ENCODE measurements at regions not wholly inside any gene's neighbourhood (a gene's known extent, or its start where the extent isn't known, plus 50 kb on each side); places are given as distances from the start of the nearest gene placed in this dataset.

- Mint-ChIP-seq H3K4me1 (no peaks in the 10 kb centered on the region), H3K4me3 (no peak overlapping the region), H3K9me3 (peaks cover 8 to 16% (median 11%) of the 10 kb centered on the region in 3 donors), H3K36me3 (no peaks in the 10 kb centered on the region), H3K27ac (no peak overlapping the region), H3K27me3 (no peaks in the 10 kb centered on the region)
Measured at GRCh38 chr1:69328186-69328585, 239.5 kb upstream of the LRRC7 start.

GRCh38 chr1:69363236-69363635 is 204.5 kb upstream of the LRRC7 start:
- Mint-ChIP-seq H3K27me3 (no peaks in the 10 kb centered on the region), H3K27ac (no peak overlapping the region), H3K4me3 (no peak overlapping the region), H3K36me3 (no peaks in the 10 kb centered on the region), H3K4me1 (no peaks in the 10 kb centered on the region), H3K9me3 (peaks cover 0 to 4% (median 0%) of the 10 kb centered on the region in 3 donors)

DNA sequence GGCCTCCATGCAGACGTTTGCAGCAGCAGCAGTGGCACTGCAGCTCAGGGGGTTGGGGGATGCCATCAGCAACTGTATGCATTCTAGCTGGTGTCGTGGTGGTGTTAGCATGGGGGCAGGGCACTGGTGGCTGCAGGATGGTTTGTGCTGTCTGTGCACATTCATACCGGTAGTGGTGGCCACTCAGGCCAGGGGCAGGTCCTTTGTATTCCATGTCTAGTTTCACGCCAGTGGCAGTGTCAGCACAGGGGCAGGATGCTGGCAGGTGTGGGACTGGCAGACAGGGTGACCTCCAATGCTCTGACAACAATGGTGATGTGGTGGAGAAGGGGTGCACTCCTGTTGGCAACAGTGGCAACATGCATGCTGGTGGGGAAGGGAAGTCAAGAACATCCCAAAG is 194.2 kb upstream of the LRRC7 start:
- H3K27me3 Mint-ChIP-seq = no peaks in the 10 kb centered on the region
- H3K27ac Mint-ChIP-seq = no peak overlapping the region
- H3K36me3 Mint-ChIP-seq = no peaks in the 10 kb centered on the region
- peaks cover 0 to 7% (median 3%) of the 10 kb centered on the region in 3 donors for H3K9me3 Mint-ChIP-seq
- peaks cover 0 to 2% (median 0%) of the 10 kb centered on the region in 3 donors for H3K4me1 Mint-ChIP-seq
- no peak overlapping the region for H3K4me3 Mint-ChIP-seq

DNA sequence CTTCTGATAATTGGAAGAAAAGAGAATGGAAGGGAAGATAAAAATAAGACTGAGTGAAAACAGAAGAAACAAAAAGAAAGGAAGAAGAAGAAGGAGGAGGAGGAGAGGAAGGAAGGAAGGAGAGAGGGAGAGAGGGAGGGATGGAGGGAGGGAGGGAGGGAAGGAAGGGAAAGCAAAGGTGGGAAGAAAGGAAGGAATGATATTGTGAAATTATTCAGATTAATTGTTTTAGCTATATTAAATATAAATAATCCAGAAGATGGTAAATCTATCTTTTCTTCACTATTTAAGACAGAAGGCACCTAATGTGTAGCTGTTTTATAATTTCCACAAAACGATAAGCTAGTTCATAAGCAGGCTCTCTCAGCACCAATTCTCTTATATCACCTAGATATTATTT is 191.3 kb upstream of the LRRC7 start:
- Mint-ChIP-seq H3K4me3 (no peak overlapping the region), H3K4me1 (peaks cover 0 to 2% (median 0%) of the 10 kb centered on the region in 3 donors), H3K27ac (no peak overlapping the region), H3K27me3 (no peaks in the 10 kb centered on the region), H3K9me3 (peaks cover 0 to 5% (median 0%) of the 10 kb centered on the region in 3 donors), H3K36me3 (no peaks in the 10 kb centered on the region)

DNA sequence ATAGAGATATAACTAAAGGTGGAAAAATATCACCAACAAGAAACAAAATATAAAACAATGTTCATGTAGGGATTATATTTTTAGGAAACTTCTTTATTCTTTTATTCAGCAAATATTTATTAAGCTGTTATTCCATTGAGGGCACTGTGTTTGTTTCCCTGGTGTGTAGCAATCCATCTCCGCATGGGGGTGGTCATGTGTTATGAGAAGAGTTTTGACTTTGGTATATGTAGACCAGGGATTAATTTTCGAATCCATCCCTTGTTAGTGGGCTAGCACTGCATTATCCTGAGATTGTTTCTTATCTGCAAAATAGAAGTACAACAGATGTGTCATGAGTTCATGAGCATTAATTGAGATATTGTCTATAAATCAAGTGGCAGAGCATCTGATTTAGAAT is 190.2 kb upstream of the LRRC7 start:
- no peak overlapping the region for H3K27ac Mint-ChIP-seq

GRCh38 chr1:69388044-69388443 is 179.7 kb upstream of the LRRC7 start:
- Mint-ChIP-seq H3K27me3 (no peaks in the 10 kb centered on the region), H3K27ac (no peak overlapping the region), H3K36me3 (no peaks in the 10 kb centered on the region), H3K4me1 (no peaks in the 10 kb centered on the region), H3K9me3 (peaks cover 7 to 13% (median 9%) of the 10 kb centered on the region in 3 donors), H3K4me3 (no peak overlapping the region)

More for the DNA sequence above, 190.2 kb upstream of the LRRC7 start:
- H3K36me3 Mint-ChIP-seq = no peaks in the 10 kb centered on the region
- peaks cover 0 to 2% (median 0%) of the 10 kb centered on the region in 3 donors for H3K4me1 Mint-ChIP-seq
- H3K9me3 Mint-ChIP-seq = peaks cover 0 to 3% (median 2%) of the 10 kb centered on the region in 3 donors
- no peaks in the 10 kb centered on the region for H3K27me3 Mint-ChIP-seq
- H3K4me3 Mint-ChIP-seq = no peak overlapping the region

DNA sequence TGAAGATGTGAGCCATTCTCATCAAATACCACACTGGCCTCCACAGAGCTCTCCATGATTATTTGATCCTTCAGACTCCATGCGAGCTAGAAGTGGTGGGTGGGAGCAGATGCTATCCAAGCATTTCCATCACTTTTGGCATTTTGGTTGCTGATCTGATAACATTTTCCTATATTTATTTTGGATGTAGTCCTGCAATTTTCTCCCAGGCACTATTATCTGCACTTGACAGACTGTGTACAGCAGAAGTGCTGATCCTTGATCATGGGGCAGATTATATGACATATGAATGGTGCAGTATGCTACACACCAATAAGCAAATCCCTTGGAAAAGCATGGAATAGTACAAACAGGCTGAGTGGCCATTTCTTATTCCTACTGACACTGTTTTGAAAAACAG is 167.6 kb upstream of the LRRC7 start:
- Mint-ChIP-seq H3K9me3 (peaks cover 3 to 10% (median 5%) of the 10 kb centered on the region in 3 donors), H3K27me3 (no peaks in the 10 kb centered on the region), H3K27ac (no peak overlapping the region), H3K4me3 (no peak overlapping the region), H3K36me3 (no peaks in the 10 kb centered on the region), H3K4me1 (no peaks in the 10 kb centered on the region)

GRCh38 chr1:69401879-69402278 is 165.8 kb upstream of the LRRC7 start:
- H3K27ac Mint-ChIP-seq = no peak overlapping the region
- no peaks in the 10 kb centered on the region for H3K4me1 Mint-ChIP-seq
- H3K4me3 Mint-ChIP-seq = no peak overlapping the region
- H3K27me3 Mint-ChIP-seq = no peaks in the 10 kb centered on the region
- no peaks in the 10 kb centered on the region for H3K36me3 Mint-ChIP-seq
- H3K9me3 Mint-ChIP-seq = peaks cover 3 to 10% (median 3%) of the 10 kb centered on the region in 3 donors

DNA sequence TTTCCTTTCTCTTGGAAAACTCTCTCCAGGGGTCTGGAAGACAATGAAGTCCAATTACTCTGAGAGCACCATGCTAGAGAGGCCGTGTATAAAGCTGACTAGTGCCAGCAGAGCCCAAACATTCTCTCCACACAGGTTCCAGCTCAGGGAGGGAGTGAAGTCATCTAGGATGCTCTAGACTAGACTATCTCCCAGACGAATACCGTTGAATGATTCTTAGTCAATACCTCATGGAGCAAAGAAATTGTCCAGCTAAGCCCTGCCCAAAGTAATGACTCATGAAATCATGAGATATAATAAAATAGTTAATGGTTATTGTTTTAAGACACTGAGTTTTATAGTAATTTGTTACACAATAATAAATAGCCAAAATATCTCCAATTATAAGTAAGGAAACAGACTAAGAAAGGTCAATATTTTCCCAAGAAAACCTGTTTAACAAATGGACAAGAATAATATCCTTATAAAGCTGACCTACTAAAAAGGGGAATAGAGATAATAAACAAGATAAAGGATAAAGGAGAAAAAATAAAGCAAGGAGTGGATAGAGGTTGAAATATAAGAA is 163.9 kb upstream of the LRRC7 start:
- Mint-ChIP-seq H3K36me3 (no peaks in the 10 kb centered on the region), H3K27ac (no peak overlapping the region), H3K4me1 (no peaks in the 10 kb centered on the region), H3K9me3 (peaks cover 0 to 7% (median 6%) of the 10 kb centered on the region in 3 donors), H3K4me3 (no peak overlapping the region), H3K27me3 (no peaks in the 10 kb centered on the region)

DNA sequence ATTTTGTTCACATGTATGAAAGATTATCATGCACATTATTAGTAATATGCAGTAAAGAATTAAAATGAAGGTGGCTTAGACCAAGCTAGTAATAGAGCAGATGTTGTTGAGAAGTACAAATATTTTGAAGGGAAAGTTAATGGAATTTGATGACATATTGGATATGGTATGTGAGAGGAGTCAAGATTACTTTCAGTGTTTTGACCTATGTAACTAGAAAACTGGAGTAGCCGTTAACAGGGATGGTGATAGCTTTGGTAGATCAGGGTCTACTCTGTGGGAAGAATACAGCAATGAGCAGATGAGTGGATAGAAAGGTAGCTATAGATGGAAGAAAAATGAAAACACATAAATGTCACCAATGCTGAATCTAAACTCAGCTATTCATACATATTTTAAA is 163.2 kb upstream of the LRRC7 start:
- Mint-ChIP-seq H3K27ac (no peak overlapping the region), H3K27me3 (no peaks in the 10 kb centered on the region), H3K4me3 (no peak overlapping the region), H3K4me1 (no peaks in the 10 kb centered on the region), H3K36me3 (no peaks in the 10 kb centered on the region), H3K9me3 (peaks cover 2 to 7% (median 6%) of the 10 kb centered on the region in 3 donors)

DNA sequence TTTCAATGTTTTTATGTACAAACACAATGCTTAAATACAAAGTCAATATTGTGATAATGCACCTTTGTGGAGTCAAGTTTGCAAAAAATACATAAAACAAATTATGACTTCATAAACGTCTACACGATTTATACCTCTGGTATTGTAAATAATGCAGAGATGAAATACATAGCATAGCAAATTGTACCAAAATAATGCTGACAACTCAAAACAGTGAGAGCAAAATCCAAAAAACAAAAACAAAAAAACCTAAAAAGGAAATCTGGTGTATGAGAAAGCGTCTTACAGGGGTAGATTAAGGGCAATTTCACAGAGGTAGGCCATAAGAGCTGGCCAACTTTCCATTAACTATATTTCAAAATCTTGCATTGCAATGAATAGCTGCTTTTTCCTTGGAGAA is 161.5 kb upstream of the LRRC7 start:
- Mint-ChIP-seq H3K36me3 (no peaks in the 10 kb centered on the region), H3K4me1 (no peaks in the 10 kb centered on the region), H3K9me3 (peaks cover 2 to 7% (median 6%) of the 10 kb centered on the region in 3 donors), H3K27ac (no peak overlapping the region), H3K27me3 (no peaks in the 10 kb centered on the region), H3K4me3 (no peak overlapping the region)

- Mint-ChIP-seq H3K4me1 (no peaks in the 10 kb centered on the region), H3K27ac (no peak overlapping the region), H3K9me3 (peaks cover 0 to 3% (median 2%) of the 10 kb centered on the region in 3 donors), H3K27me3 (no peaks in the 10 kb centered on the region), H3K4me3 (no peak overlapping the region), H3K36me3 (no peaks in the 10 kb centered on the region)
Measured at GRCh38 chr1:69409731-69410456, 157.8 kb upstream of the LRRC7 start.

DNA sequence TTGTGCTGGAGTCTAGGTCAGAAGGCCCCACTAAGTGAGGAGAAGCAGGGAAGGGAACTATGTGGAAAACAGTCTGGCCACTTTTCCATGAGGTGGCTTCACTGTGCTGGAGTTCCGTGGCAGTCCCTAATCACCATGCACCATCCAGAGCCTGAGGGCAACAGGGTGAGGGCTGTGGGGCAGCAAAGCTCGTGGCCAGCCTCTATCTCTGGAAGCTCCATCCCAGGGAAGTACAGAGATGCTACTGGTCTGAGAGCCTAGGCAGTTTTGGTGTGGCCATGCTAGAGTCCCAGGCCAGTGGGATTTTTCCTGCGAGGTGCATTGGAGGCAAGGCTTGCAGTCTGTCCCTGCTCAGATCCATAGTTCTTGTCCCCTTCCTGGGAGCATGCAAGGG is 157.3 kb upstream of the LRRC7 start:
- Mint-ChIP-seq H3K9me3 (peaks cover 2 to 4% (median 2%) of the 10 kb centered on the region in 3 donors), H3K4me3 (no peak overlapping the region)

GRCh38 chr1:69410893-69411292 is 156.8 kb upstream of the LRRC7 start:
- Mint-ChIP-seq H3K27ac (no peak overlapping the region), H3K4me3 (no peak overlapping the region), H3K4me1 (no peaks in the 10 kb centered on the region), H3K9me3 (peaks cover 2 to 4% (median 3%) of the 10 kb centered on the region in 3 donors), H3K36me3 (no peaks in the 10 kb centered on the region), H3K27me3 (no peaks in the 10 kb centered on the region)

More for the DNA sequence above, 157.3 kb upstream of the LRRC7 start:
- Mint-ChIP-seq H3K36me3 (no peaks in the 10 kb centered on the region), H3K27ac (no peak overlapping the region), H3K4me1 (no peaks in the 10 kb centered on the region), H3K27me3 (no peaks in the 10 kb centered on the region)

DNA sequence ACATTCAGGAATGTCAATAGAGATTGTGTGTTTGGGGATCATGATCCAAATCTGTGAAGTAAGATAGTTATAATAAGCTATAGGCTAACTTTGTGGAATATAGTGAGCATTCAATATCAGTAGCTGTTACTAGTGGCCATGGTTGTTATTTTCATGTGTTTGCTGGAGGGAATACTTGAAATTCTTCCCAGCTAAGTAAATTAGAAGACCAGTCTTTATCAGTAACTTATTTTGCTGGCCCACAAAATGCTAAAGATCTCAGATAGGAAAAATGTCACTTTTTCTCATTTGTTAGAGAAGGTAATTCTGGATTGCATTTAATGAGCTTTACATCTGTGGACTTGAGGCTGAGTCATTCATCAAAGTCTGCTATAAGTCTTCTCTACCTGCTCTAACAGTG is 156.1 kb upstream of the LRRC7 start:
- Mint-ChIP-seq H3K27ac (no peak overlapping the region), H3K4me3 (no peak overlapping the region), H3K4me1 (no peaks in the 10 kb centered on the region), H3K27me3 (no peaks in the 10 kb centered on the region), H3K9me3 (peaks cover 2 to 4% (median 3%) of the 10 kb centered on the region in 3 donors), H3K36me3 (no peaks in the 10 kb centered on the region)

- H3K36me3 Mint-ChIP-seq = no peaks in the 10 kb centered on the region
- no peaks in the 10 kb centered on the region for H3K27me3 Mint-ChIP-seq
- H3K4me3 Mint-ChIP-seq = no peak overlapping the region
- no peak overlapping the region for H3K27ac Mint-ChIP-seq
- peaks cover 3 to 5% (median 3%) of the 10 kb centered on the region in 3 donors for H3K9me3 Mint-ChIP-seq
- H3K4me1 Mint-ChIP-seq = no peaks in the 10 kb centered on the region
Measured at GRCh38 chr1:69413129-69413528, 154.6 kb upstream of the LRRC7 start.
